Transverse colon (tissue), 4 donors: ENCODE measurements at regions not wholly inside any gene's neighbourhood (a gene's known extent, or its start where the extent isn't known, plus 50 kb on each side); places are given as distances from the start of the nearest gene placed in this dataset.

Experiments
- DNase-seq: peaks from one replicate; pipeline ENCODE4 v3.0.0-alpha.2; 2019
- H3K27ac ChIP-seq, 4 donors: fragments of 200-600 bp; sonication (generic); 2 replicates each; pipeline ENCODE4 v1.5.1; 2016 to 2018; ENCODE audit warnings: inconsistent platforms in 4 of 4
- H3K27me3 ChIP-seq: fragments of 200-600 bp; sonication (generic); 2 replicates; pipeline ENCODE4 v1.5.1; 2017; ENCODE audit warnings: inconsistent platforms
- H3K36me3 ChIP-seq, 4 donors: fragments of 200-600 bp; sonication (generic); 2 replicates each; pipeline ENCODE4 v1.5.1; 2017 to 2019; ENCODE audit warnings: inconsistent platforms in 4 of 4
- H3K4me1 ChIP-seq, 4 donors: fragments of 200-600 bp; sonication (generic); 2 replicates each; pipeline ENCODE4 v1.5.1; 2017 to 2020; ENCODE audit warnings: inconsistent platforms in 4 of 4
- H3K4me3 ChIP-seq, 4 donors: fragments of 200-600 bp; sonication (generic); 1 replicate in 1 of 4; 2 replicates in 3 of 4; pipeline versions ENCODE4 v1.5.1 to v1.6.1; 2017 to 2019; ENCODE audit warnings: inconsistent platforms in 4 of 4
- H3K9me3 ChIP-seq, 2 donors: fragments of 200-600 bp; sonication (generic); 2 replicates each; pipeline ENCODE4 v1.5.1; 2017 to 2019; ENCODE audit warnings: inconsistent platforms in 2 of 2
- EP300 ChIP-seq: sonication (generic); formaldehyde crosslinking; IDR thresholded peaks from one replicate; pipeline ENCODE4 v1.6.1; 2017; ENCODE audit warnings: antibody characterized with exemption, low read depth
- POLR2A ChIP-seq: fragments of 450-650 bp; IDR thresholded peaks from one replicate; pipeline ENCODE4 v1.6.1; 2016; ENCODE audit warnings: antibody characterized with exemption, mild to moderate bottlenecking, moderate library complexity
- POLR2AphosphoS5 ChIP-seq, 3 donors: sonication (generic); formaldehyde crosslinking; IDR thresholded peaks; one replicate each; pipeline ENCODE4 v1.6.1; 2016; ENCODE audit warnings: antibody characterized with exemption in 3 of 3
- WGBS, 2 donors: methylation state at CpG; one replicate each; pipeline ENCODE4 v1.1.5; 2018; ENCODE audit warnings: low coverage in 1 of 2; 5-methylcytosine and 5-hydroxymethylcytosine counted together
- in situ Hi-C, 4 donors: fragments of 200-750 bp; cut with MboI; loops; one replicate each; pipeline versions ENCODE4 v1.15.0 to v1.15.1; 2017; ENCODE audit warnings: low sequenced_read_pairs in 3 of 4, low pct_ligation_motif_present in 1 of 4, low pct_unique_long_range_greater_than_20kb in 1 of 4
- intact Hi-C: fragments of 100-400 bp; cut with DNase I; formaldehyde crosslinking; loops from one replicate; pipeline ENCODE4 v1.15.1; 2023; ENCODE audit warnings: low total_unique reads
- TF ChIP-seq, protein P1 (sequence below), 5 experiments: fragments of 200-600 bp in 3 of 5; fragments of 450-650 bp in 2 of 5; sonication (generic) in 3 of 5; IDR thresholded peaks; 1 replicate in 2 of 5; 2 replicates in 3 of 5; pipeline ENCODE4 v1.5.1; 2016 to 2017; ENCODE audit warnings: antibody characterized with exemption in 5 of 5, inconsistent platforms in 3 of 5, mild to moderate bottlenecking in 2 of 5, moderate library complexity in 1 of 5

DNA sequence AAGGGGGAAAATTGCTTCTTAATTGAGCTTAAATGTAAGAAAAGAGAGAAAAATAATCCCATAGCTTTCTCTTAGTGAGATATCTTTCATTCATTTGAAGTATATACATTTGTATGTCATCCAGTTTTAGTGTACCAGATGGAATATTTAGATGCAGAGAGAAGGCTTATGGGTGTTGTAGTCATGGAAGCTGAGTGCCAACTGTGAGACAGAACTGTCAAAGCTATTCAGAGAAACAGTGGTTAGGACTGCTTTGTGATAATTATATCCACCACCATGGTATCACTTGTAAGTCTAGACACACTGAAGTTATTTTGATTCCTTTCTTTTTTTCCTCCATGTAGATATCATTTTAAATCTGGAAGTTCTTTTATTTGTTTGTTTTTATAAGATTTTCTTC, 524.3 kb upstream of the EPHA7 start:
- H3K27ac ChIP-seq: no peak overlapping the region
- DNase-seq: no peak
- no peaks in the 10 kb centered on the region for H3K9me3 ChIP-seq
- in situ Hi-C loops (no loop called here), intact Hi-C loops (no loop called here)
- no peaks in the 10 kb centered on the region for H3K4me1 ChIP-seq
- no peak overlapping the region for H3K4me3 ChIP-seq
- TF ChIP-seq POLR2A (no peak), EP300 (no peak), POLR2AphosphoS5 (IDR thresholded peaks at IDR 0.05) (no peak)
- TF ChIP-seq, protein P1, sequence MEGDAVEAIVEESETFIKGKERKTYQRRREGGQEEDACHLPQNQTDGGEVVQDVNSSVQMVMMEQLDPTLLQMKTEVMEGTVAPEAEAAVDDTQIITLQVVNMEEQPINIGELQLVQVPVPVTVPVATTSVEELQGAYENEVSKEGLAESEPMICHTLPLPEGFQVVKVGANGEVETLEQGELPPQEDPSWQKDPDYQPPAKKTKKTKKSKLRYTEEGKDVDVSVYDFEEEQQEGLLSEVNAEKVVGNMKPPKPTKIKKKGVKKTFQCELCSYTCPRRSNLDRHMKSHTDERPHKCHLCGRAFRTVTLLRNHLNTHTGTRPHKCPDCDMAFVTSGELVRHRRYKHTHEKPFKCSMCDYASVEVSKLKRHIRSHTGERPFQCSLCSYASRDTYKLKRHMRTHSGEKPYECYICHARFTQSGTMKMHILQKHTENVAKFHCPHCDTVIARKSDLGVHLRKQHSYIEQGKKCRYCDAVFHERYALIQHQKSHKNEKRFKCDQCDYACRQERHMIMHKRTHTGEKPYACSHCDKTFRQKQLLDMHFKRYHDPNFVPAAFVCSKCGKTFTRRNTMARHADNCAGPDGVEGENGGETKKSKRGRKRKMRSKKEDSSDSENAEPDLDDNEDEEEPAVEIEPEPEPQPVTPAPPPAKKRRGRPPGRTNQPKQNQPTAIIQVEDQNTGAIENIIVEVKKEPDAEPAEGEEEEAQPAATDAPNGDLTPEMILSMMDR (IDR thresholded peaks at IDR 0.05): no peak
- no peaks in the 10 kb centered on the region for H3K36me3 ChIP-seq
- no peaks in the 10 kb centered on the region for H3K27me3 ChIP-seq

DNA sequence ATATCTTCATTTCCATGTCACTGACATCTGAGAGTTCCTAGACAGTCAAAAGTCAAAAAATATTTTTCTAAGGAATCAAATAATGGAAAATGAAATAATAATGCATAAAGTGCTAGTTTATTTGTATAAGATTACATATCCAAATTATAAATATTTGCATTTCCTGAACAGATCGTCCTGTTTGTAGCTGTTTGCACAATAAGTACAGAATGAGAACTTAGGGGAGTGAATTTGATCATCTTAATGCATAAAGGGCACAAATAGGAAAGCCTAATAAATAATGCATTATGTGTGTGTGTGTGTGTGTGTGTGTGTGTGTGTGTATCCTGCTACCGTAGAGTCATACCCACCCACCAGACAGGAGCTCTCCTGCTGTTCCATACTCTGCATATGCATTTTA, 521.0 kb upstream of the EPHA7 start:
- WGBS, 2 donors: 70 to 82% methylated on average over 2 of the region's 2 CpGs
- Histone ChIP-seq H3K27me3 (no peaks in the 10 kb centered on the region), H3K9me3 (no peaks in the 10 kb centered on the region), H3K36me3 (no peaks in the 10 kb centered on the region), H3K27ac (no peak overlapping the region), H3K4me1 (no peaks in the 10 kb centered on the region), H3K4me3 (no peak overlapping the region)
- TF ChIP-seq POLR2A (no peak), EP300 (no peak), POLR2AphosphoS5 (IDR thresholded peaks at IDR 0.05) (no peak)
- TF ChIP-seq, protein P1 (IDR thresholded peaks at IDR 0.05): no peak
- intact Hi-C loops: no loop called here
- no peak for DNase-seq
- in situ Hi-C loops: no loop called here

DNA sequence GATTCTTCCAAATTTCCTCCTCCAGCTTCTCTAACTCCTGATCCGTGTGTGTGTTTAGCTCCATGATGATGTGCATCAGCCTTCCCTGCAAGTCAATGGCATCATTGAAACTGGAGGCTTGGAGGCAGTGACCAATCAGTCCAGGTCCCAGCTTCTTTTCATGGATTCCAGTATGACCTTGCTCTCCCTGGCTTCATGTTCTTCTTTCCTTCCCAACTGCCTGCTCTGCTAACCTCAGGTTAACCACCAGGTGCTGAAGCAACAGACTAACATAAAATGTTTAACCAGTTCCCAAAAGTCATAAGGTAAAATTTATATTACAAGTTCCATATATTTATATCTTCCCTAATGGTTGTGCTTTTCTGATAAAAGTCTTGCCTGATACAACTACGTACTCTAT, 512.8 kb upstream of the EPHA7 start:
- H3K27ac ChIP-seq: no peak overlapping the region
- intact Hi-C loops (no loop called here), in situ Hi-C loops (no loop called here)
- TF ChIP-seq POLR2A (no peak), POLR2AphosphoS5 (IDR thresholded peaks at IDR 0.05) (no peak), EP300 (no peak)
- TF ChIP-seq, protein P1 (IDR thresholded peaks at IDR 0.05): no peak
- no peaks in the 10 kb centered on the region for H3K4me1 ChIP-seq
- WGBS, 2 donors: 56 to 100% methylated on average over 1 to 2 of the region's 2 CpGs
- H3K27me3 ChIP-seq: no peaks in the 10 kb centered on the region
- H3K4me3 ChIP-seq: no peak overlapping the region
- no peak for DNase-seq
- no peaks in the 10 kb centered on the region for H3K36me3 ChIP-seq
- H3K9me3 ChIP-seq: no peaks in the 10 kb centered on the region

DNA sequence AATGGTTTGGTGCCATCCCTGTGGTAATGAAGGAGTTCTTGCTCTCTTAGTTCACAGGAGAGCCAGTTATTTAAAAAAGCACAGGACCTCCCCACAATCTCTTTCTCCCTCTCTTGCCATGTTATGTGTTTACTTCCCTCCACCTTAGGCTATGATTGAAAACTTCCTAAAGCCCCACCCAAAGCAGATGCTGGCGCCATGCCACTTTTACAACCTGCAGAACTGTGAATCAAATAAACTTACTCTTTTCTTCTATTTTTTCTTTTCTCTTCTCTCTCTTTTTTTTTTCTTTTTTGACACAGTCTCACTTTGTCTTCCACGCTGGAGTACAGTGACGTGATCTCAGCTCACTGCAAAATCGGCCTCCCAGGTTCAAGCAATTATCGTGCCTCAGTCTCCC, 508.4 kb upstream of the EPHA7 start:
- no peaks in the 10 kb centered on the region for H3K9me3 ChIP-seq
- in situ Hi-C loops (no loop called here), intact Hi-C loops (no loop called here)
- H3K4me1 ChIP-seq: no peaks in the 10 kb centered on the region
- WGBS, 2 donors: 80 to 93% methylated on average over 5 of the region's 5 CpGs
- TF ChIP-seq, protein P1 (IDR thresholded peaks at IDR 0.05): no peak
- TF ChIP-seq POLR2AphosphoS5 (IDR thresholded peaks at IDR 0.05) (no peak), EP300 (no peak), POLR2A (no peak)
- no peaks in the 10 kb centered on the region for H3K36me3 ChIP-seq
- H3K4me3 ChIP-seq: no peak overlapping the region
- DNase-seq: peak; percentile 29
- H3K27me3 ChIP-seq: no peaks in the 10 kb centered on the region
- no peak overlapping the region for H3K27ac ChIP-seq
